ENCODE measurements at regions not wholly inside any gene's neighbourhood (a gene's known extent, or its start where the extent isn't known, plus 50 kb on each side); places are given as distances from the start of the nearest gene placed in this dataset.

DNA sequence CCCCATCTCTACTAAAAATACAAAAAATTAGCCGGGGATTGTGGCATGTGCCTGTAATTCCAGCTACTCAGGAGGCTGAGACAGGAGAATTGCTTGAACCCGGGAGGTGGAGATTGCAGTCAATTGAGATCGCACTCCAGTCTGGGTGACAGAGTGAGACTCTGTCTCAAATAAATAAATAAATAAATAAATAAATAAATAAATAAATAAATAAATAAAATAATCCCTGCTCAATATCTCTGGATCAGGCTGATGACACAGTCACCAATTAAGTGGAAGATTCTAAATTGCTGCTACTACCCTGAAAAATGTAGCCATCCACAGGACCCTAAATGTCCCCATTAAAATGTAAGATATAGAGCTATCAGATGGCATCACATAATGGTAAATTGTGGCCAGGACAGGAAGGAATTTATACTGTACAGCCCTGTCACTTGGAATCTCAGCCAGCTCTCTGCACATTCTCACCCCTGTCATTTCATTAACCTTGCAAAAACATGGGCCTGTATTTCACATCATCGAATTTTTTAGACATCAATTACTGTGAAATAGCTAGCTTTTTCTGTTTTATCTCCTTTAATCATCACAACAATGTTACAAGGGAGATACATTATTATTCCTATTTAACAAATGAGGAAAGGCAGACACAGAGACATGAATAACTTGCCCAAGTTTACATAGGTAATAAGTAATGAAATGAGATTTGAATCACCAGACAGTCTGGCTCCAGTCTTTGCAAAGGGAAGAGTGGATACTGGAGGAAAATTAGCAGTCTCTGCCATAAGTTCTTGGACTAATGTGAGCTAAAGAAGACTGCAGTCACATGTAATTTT, 56.7 kb upstream of the NTPCR start:
- no CpG with 5 or more reads among the region's 4 CpGs for WGBS (ENCODE audit: insufficient coverage)
- no peak for DNase-seq
- no peak overlapping the region for H3K4me3 ChIP-seq (ENCODE audit: control insufficient read depth in 1 of 7, extremely low read depth in 1 of 7, insufficient read depth in 4 of 7, low read depth in 2 of 7, low read length in 6 of 7)
- H3K36me3 ChIP-seq (ENCODE audit: control insufficient read depth in 4 of 4, insufficient read depth in 4 of 4, low read length in 3 of 4), result no peaks in the 10 kb centered on the region
- peaks cover 0 to 14% (median 4%) of the 10 kb centered on the region in 4 experiments for H3K4me1 ChIP-seq (ENCODE audit: control extremely low read depth in 1 of 4, control insufficient read depth in 4 of 4, insufficient read depth in 4 of 4, low read length in 3 of 4)
- POLR2A ChIA-PET, result no interaction called here
- no peak overlapping the region for H3K27ac ChIP-seq (ENCODE audit: insufficient read depth in 1 of 2, low read depth in 1 of 2, low read length in 2 of 2, poor library complexity in 1 of 2, severe bottlenecking in 2 of 2)
- CTCF ChIA-PET, result interaction anchor here (1.9 kb wide), 1 partner anchor 14 kb away, joined by 6 read pairs; no protein-coding TSS in a partner anchor
- H3K9me3 ChIP-seq (ENCODE audit: control extremely low read depth in 1 of 5, control insufficient read depth in 4 of 5, insufficient read depth in 2 of 5, low read depth in 1 of 5, low read length in 4 of 5), result peaks cover 0 to 6% (median 0%) of the 10 kb centered on the region in 5 experiments
- H3K27me3 ChIP-seq (replicated peaks in 2 of 5; ENCODE audit: control insufficient read depth in 4 of 5, insufficient read depth in 5 of 5, low read length in 4 of 5), result no peaks in the 10 kb centered on the region

DNA sequence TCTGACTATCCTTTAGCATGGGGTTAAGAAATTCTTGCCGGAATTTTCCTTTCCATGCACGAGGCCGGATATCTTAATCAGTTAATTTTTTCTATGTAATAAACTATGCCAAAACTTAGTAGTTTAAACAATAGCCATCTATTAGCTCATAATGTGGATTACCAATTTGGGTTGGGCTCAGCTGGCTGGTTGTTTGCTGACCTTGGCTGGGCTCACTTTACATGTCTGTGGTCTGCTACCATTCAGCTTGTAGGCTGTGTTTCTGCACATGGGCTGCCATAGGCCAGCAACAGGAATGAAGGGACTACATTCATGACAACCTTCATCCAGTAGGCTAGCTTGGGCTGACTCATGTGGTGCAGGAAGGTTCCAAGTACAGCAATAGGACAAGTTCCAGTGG, 56.0 kb upstream of the NTPCR start:
- no peak for DNase-seq
- WGBS (ENCODE audit: insufficient coverage), result no CpG with 5 or more reads among the region's 3 CpGs
- Histone ChIP-seq H3K4me3 (ENCODE audit: control insufficient read depth in 1 of 7, extremely low read depth in 1 of 7, insufficient read depth in 4 of 7, low read depth in 2 of 7, low read length in 6 of 7) (no peak overlapping the region), H3K27me3 (replicated peaks in 2 of 5; ENCODE audit: control insufficient read depth in 4 of 5, insufficient read depth in 5 of 5, low read length in 4 of 5) (no peaks in the 10 kb centered on the region), H3K4me1 (ENCODE audit: control extremely low read depth in 1 of 4, control insufficient read depth in 4 of 4, insufficient read depth in 4 of 4, low read length in 3 of 4) (peaks cover 0 to 14% (median 4%) of the 10 kb centered on the region in 4 experiments), H3K27ac (ENCODE audit: insufficient read depth in 1 of 2, low read depth in 1 of 2, low read length in 2 of 2, poor library complexity in 1 of 2, severe bottlenecking in 2 of 2) (no peak overlapping the region), H3K36me3 (ENCODE audit: control insufficient read depth in 4 of 4, insufficient read depth in 4 of 4, low read length in 3 of 4) (no peaks in the 10 kb centered on the region), H3K9me3 (ENCODE audit: control extremely low read depth in 1 of 5, control insufficient read depth in 4 of 5, insufficient read depth in 2 of 5, low read depth in 1 of 5, low read length in 4 of 5) (peaks cover 0 to 6% (median 0%) of the 10 kb centered on the region in 5 experiments)
- ChIA-PET CTCF (interaction anchor here (1.9 kb wide), 1 partner anchor 15 kb away, joined by 6 read pairs; no protein-coding TSS in a partner anchor), POLR2A (no interaction called here)

DNA sequence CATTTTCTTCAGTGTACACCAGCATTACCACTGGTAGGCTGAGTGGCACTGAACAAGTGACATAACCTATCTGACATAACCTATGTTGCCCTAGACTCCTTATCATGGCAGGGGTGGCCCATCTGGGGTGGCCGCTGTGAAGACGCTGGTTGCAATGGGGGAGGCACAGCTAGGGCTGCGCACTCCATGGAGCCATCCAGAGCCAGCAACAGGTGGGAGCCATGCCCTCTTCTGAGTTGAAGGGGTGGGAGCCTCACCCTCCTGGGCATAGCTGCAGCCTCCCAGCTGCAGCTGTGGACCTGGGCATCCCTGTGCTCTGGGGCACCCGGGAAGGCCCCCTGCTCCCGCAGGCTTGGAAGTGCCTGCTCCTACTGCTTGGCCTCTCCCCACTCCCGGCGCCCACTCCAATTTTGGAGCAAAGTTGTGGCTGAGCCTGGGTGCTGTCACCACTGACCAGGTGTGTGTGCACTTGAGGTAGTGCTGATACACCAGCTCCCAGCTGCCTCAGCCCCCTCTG, 52.4 kb upstream of the NTPCR start:
- Histone ChIP-seq H3K27ac (ENCODE audit: insufficient read depth in 1 of 2, low read depth in 1 of 2, low read length in 2 of 2, poor library complexity in 1 of 2, severe bottlenecking in 2 of 2) (no peak overlapping the region), H3K27me3 (replicated peaks in 2 of 5; ENCODE audit: control insufficient read depth in 4 of 5, insufficient read depth in 5 of 5, low read length in 4 of 5) (no peaks in the 10 kb centered on the region), H3K4me1 (ENCODE audit: control extremely low read depth in 1 of 4, control insufficient read depth in 4 of 4, insufficient read depth in 4 of 4, low read length in 3 of 4) (no peaks in the 10 kb centered on the region), H3K36me3 (ENCODE audit: control insufficient read depth in 4 of 4, insufficient read depth in 4 of 4, low read length in 3 of 4) (no peaks in the 10 kb centered on the region), H3K4me3 (ENCODE audit: control insufficient read depth in 1 of 7, extremely low read depth in 1 of 7, insufficient read depth in 4 of 7, low read depth in 2 of 7, low read length in 6 of 7) (no peak overlapping the region), H3K9me3 (ENCODE audit: control extremely low read depth in 1 of 5, control insufficient read depth in 4 of 5, insufficient read depth in 2 of 5, low read depth in 1 of 5, low read length in 4 of 5) (peaks cover 0 to 6% (median 0%) of the 10 kb centered on the region in 5 experiments)
- DNase-seq, result no peak
- ChIA-PET CTCF (interaction anchor here (1.0 kb wide), 1 partner anchor 10 kb away, joined by 4 read pairs; no protein-coding TSS in a partner anchor), POLR2A (no interaction called here)
- WGBS (ENCODE audit: insufficient coverage), result 100% methylated on average over 7 of the region's 7 CpGs

DNA sequence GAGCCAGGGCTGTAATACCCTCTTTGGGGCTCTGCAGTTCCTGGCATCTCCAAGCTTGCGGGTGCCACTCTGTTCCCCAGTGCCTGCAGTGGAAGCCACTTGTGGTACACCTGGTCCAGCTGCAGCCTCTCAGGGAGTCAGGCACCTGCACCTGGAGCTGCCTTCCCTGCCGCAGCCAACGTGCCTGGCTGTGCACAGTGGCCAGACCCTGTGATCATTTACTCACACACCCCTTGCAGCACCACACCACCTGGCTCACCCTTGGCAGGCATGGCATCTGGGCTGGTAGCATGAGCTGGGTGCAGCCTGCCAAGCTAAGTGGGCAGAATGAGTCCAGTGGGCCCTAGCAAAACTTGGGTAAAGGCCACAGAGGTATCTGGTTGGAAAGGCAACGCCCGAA, 51.1 kb upstream of the NTPCR start:
- no peak overlapping the region for H3K27ac ChIP-seq (ENCODE audit: insufficient read depth in 1 of 2, low read depth in 1 of 2, low read length in 2 of 2, poor library complexity in 1 of 2, severe bottlenecking in 2 of 2)
- H3K4me1 ChIP-seq (ENCODE audit: control extremely low read depth in 1 of 4, control insufficient read depth in 4 of 4, insufficient read depth in 4 of 4, low read length in 3 of 4), result peaks cover 0 to 3% (median 0%) of the 10 kb centered on the region in 4 experiments
- ChIA-PET POLR2A (interaction anchor here (0.6 kb wide), 1 partner anchor 20 kb away, joined by 4 read pairs; no protein-coding TSS in a partner anchor), CTCF (no interaction called here)
- DNase-seq, result no peak
- H3K27me3 ChIP-seq (replicated peaks in 2 of 5; ENCODE audit: control insufficient read depth in 4 of 5, insufficient read depth in 5 of 5, low read length in 4 of 5), result no peaks in the 10 kb centered on the region
- H3K9me3 ChIP-seq (ENCODE audit: control extremely low read depth in 1 of 5, control insufficient read depth in 4 of 5, insufficient read depth in 2 of 5, low read depth in 1 of 5, low read length in 4 of 5), result peaks cover 0 to 5% (median 0%) of the 10 kb centered on the region in 5 experiments
- no peaks in the 10 kb centered on the region for H3K36me3 ChIP-seq (ENCODE audit: control insufficient read depth in 4 of 4, insufficient read depth in 4 of 4, low read length in 3 of 4)
- 92% methylated on average over 4 of the region's 5 CpGs for WGBS (ENCODE audit: insufficient coverage)
- H3K4me3 ChIP-seq (ENCODE audit: control insufficient read depth in 1 of 7, extremely low read depth in 1 of 7, insufficient read depth in 4 of 7, low read depth in 2 of 7, low read length in 6 of 7), result no peak overlapping the region

DNA sequence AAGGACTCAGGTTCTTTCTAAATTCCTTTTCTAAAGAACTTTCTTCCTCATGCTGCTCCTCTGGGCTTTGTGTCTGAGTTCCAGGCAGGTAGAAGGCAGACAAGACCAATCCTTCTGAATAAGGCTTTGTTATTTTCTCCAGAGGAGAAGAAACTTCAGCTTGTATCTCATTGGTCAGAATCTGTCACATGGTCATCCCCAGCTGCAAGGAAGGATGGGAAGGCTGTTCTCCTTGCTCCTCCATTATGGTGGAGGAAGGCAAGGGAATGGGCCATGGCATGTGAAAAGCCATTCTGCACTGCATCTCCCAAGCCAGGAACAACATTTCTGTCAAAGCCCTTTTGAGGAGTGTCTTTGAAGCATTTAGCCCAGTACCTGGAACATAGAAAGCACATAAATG, 50.6 kb upstream of the NTPCR start:
- H3K4me3 ChIP-seq (ENCODE audit: control insufficient read depth in 1 of 7, extremely low read depth in 1 of 7, insufficient read depth in 4 of 7, low read depth in 2 of 7, low read length in 6 of 7), result no peak overlapping the region
- POLR2A ChIA-PET, result no interaction called here
- CTCF ChIA-PET, result no interaction called here

More for the DNA sequence above, 50.6 kb upstream of the NTPCR start:
- H3K27ac ChIP-seq (ENCODE audit: insufficient read depth in 1 of 2, low read depth in 1 of 2, low read length in 2 of 2, poor library complexity in 1 of 2, severe bottlenecking in 2 of 2), result no peak overlapping the region
- peaks cover 0 to 9% (median 2%) of the 10 kb centered on the region in 4 experiments for H3K4me1 ChIP-seq (ENCODE audit: control extremely low read depth in 1 of 4, control insufficient read depth in 4 of 4, insufficient read depth in 4 of 4, low read length in 3 of 4)
- no peaks in the 10 kb centered on the region for H3K9me3 ChIP-seq (ENCODE audit: control extremely low read depth in 1 of 5, control insufficient read depth in 4 of 5, insufficient read depth in 2 of 5, low read depth in 1 of 5, low read length in 4 of 5)
- no peaks in the 10 kb centered on the region for H3K36me3 ChIP-seq (ENCODE audit: control insufficient read depth in 4 of 4, insufficient read depth in 4 of 4, low read length in 3 of 4)
- DNase-seq, result no peak
- H3K27me3 ChIP-seq (replicated peaks in 2 of 5; ENCODE audit: control insufficient read depth in 4 of 5, insufficient read depth in 5 of 5, low read length in 4 of 5), result no peaks in the 10 kb centered on the region
